ENCODE measurements at regions not wholly inside any gene's neighbourhood (a gene's known extent, or its start where the extent isn't known, plus 50 kb on each side); places are given as distances from the start of the nearest gene placed in this dataset.

- TF ChIP-seq CTCF (conservative IDR thresholded peaks at IDR 0.05) (no peak), EZH2 (IDR thresholded peaks at IDR 0.05; ENCODE audit: low read depth) (no peak)
Observed at GRCh38 chr11:97069160-97069559, 679.3 kb downstream of the JRKL start.

Data from PC-9 (cell line).